HG02798 (cell line): ENCODE measurements at regions not wholly inside any gene's neighbourhood (a gene's known extent, or its start where the extent isn't known, plus 50 kb on each side); places are given as distances from the start of the nearest gene placed in this dataset.
A peak's percentile ranks its signal among the peaks of the same experiment; 100 is the strongest.
"Not testable (repeated sequence)": the region's sequence is repeated elsewhere in the genome, so short reads cannot be mapped to it uniquely, and the experiment has no call there.

Source experiments
- ATAC-seq: cut with Tn5 transposase; IDR thresholded peaks from one replicate; pipeline ENCODE4 v1.9.1; 2021; ENCODE audit warnings: mild to moderate bottlenecking; ENCODE audit not compliant: unreplicated experiment, poor library complexity

DNA sequence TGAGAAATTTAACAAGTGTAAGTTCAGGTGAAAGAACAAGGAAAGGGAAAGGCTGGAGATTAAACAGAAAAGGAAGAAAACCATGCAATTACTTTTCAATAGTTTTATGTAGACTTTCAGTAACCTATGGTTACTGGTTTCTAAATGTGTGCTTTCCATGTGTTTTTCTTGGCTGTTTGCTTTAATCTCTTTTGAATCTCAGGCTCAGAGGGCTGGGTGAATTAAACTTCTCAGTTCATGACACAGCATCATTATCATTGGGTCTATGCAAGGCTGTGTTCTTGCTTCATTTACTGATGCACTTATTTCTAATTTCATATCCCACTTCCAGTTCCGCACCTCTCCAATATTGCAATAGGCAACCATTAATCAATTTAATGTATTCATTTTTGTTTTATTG lies 266.5 kb upstream of the UGT8 start:
- no peak for ATAC-seq

DNA sequence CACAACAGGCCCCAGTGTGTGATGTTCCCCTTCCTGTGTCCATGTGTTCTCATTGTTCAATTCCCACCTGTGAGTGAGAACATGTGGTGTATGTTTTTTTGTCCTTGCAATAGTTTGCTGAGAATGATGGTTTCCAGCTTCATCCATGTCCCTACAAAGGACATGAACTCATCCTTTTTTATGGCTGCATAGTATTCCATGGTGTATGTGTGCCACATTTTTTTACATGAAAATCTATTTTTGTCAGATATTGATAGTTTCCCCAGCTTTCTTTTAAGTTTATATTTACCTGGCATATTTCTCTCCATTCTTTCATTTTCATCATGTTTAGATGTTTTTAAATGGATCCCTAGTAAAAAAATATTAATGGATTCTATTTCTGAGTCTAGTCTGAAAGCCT lies 264.2 kb upstream of the UGT8 start:
- ATAC-seq, result not testable (repeated sequence)

DNA sequence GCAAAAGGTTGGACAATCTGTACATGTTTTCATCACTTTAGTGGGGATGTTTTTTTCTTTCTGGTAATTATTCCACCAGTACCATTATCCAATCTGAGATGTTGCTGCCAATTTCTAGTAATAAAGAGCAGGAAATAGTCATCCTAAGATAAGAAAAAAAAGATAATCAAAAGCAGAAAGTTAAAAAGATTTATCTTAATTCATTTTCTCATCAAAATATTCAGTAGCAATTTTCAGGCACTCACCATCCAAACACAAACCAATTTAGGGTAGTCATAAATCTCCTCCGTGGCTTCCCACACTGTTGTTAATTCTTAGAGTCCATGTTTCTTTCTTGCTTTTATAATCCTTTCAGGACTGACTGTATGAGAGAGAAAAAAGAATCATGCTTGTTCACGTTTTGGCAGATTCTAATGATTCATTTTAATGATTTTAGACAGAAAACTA lies 263.7 kb upstream of the UGT8 start:
- no peak for ATAC-seq

DNA sequence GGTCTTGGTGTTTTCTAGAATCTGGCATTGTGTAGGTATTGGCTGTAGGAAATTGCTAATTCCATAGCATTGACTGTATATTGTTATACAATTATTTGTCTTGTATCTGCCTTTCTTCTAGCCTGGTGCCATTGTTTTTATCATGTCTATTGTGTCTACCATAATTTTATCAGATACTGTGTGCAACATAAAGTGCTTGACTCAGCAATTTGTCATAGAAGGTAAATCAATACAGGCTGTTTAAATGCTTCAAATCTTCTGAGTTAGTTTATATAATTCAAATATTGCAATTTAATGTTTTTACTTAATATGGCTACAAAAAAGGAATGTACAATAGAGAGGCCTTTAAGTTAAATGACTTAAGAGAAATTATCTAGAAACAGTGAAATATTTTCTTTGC lies 263.3 kb upstream of the UGT8 start:
- no peak for ATAC-seq

DNA sequence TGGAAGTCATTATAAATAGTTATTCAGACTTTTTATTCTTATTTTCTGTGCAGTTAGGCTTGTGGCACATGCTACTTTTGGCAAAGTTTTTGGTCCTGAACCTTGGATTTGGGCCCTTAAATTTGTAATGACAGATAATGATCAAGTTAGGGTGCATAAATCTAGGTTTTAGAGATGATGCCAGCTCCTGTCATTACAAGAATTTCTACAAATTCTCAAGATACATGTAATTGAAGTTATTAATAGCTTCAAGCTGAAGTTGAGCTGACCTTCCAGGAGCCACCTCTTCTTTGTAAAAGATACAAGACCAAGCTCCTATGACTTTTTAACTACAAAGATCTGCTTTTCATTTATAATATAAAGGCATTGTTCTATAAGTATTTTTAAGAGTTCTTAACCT lies 255.6 kb upstream of the UGT8 start:
- ATAC-seq, result no peak

DNA sequence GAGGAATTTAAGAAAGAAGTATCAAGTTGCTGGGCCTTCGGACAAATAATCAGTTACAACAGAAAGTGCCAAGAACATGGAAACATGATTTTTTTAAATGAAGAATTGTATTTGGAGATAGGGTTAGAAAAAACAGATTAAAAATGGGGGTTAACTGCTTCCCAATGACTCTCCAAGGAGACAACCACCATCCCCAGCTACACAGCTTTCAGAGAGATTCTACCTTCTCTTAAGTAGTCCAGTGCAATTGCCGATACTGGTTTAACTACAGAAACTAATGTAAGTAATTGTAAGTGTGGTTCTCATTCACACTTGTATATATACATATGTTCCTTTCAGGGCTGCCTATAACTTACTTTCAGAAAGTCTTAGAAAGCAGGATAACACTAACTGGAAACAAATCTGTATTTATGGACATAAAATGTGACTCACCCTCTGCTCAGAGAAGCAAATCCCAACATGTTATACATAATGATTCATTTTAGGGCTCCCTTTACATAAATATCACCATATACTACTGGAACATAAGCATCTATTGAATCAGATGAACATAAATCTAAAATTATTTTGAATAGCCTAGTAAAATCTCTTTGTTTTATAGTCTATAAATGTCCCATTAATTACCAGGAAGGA lies 248.9 kb upstream of the UGT8 start:
- ATAC-seq, result no peak

DNA sequence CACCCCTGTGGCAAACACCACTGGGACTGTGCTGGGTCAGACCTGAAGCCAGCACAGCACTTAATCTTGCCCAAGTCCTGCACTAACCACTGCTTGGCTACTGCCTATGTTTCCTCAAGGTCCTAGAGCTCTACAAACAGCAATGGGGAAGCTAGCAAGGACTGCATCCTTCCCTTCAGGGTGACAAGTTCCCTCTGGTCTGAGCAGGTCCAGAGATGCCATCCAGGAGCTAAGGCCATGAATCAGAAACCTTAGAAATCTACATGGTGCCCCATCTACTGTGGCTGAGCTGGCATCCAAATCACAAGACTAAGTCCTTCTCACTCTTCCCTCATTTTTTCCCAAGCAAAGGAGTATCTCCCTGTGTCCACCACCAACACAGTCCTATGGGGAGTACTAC lies 239.7 kb upstream of the UGT8 start:
- ATAC-seq, result no peak

DNA sequence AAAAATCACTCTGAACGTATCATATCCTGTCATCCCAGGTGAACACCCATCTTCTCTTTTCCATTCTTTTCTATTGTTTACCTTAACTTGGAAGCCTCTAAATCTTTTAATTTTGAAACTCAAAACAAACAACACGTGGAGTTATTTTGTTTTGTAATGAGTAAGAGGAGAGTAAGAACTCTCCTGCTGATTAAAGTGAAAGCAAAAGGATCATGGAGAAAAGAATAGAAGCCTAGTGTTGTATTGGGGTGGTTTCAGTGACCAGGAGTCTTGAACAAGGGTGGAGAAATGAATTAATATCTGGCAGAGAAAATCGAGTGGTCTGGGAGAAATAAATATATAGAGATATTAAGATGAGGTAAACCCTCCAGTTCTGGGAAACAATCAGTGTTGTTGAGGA lies 237.4 kb upstream of the UGT8 start:
- ATAC-seq, result no peak

DNA sequence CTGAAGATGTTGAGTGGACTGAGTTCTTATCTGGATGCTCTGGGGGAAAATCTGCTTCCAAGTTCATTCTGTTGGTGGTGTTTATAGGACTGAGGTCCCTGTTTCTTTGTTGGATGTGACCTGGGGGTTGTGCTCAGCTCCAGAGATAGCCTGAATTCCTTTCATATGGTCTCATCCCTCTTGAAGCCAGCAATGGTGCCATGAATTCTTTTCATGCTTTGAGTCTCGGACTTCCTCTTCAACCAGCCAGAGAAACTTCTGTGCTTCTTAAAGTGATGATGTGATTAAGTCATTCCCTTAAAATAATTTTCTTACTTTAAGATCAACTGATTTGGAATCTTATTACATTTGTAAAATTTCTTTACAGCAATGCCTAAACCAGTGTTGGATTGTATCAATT lies 233.8 kb upstream of the UGT8 start:
- ATAC-seq, result no peak

DNA sequence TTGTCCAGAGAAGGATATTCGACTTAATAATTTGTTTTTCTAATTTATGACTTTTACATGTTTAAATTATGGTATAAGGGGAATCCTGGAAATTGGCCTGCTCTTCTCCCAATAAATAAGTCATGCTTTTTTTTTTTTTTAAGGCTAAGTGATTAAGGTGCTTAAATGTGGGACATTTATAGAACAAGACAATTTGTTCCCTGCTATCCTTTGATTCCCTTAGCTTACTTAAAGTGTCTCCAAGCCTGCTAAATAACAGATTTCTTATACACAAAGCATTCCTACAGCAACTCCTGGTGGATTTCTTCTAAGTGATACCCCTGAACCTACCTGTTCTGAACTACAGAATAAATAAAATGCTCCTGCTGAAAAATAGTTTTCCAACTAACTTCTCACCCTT lies 233.0 kb upstream of the UGT8 start:
- ATAC-seq, result no peak

DNA sequence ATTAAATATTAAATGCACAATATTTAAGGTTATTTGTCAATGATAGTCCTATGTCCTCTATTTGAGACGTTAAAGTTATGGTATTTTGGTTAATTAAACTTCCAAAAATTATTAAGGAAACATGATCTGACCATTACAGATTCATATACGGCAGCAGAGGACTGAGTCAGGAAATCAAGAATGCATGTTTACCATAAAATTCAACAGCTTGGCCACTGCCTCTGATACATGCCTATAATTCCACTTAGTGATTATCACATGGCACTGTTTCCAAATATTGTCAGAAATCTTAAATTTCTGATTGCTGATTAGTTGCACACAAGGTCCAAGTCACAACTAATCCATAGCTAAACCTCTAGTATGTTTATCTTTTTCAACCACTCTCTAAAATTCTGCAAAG lies 232.2 kb upstream of the UGT8 start:
- ATAC-seq, result no peak

DNA sequence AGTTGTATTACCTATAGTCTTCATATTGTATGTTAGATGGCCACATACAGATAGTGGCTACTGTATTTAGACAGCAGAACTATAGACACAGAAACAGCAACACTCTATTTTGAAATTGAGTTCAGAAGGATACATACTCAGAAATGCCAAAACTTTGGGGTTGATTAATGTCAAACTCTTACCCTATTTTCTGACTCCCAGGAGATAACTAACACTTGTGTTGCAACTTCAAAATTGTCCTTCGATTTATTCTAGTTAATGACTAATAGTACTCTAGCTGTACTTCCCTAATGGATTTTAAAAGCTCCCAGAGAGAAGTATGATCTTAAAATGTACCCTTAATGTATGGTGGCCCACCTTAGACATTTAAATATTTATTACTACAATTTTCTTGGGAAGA lies 229.9 kb upstream of the UGT8 start:
- ATAC-seq, result no peak

DNA sequence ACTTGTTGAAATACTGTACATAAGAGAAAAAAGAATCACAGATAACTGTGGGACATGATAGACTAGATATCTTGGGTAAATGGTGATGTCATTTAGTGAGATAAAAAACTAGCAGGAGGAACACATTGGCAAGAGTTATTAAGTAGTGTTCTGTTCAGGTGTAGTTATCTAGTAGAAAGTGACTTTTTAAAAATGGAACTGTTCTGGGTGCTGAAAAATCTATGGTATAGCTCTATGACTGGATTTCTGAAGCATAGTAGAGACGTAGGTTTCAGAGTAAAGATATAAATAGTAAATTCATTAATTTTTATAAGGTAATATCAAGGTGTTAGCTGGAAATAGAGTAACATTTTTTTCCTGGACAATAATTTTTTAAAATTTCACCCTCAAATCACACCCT lies 225.1 kb upstream of the UGT8 start:
- ATAC-seq, result no peak

DNA sequence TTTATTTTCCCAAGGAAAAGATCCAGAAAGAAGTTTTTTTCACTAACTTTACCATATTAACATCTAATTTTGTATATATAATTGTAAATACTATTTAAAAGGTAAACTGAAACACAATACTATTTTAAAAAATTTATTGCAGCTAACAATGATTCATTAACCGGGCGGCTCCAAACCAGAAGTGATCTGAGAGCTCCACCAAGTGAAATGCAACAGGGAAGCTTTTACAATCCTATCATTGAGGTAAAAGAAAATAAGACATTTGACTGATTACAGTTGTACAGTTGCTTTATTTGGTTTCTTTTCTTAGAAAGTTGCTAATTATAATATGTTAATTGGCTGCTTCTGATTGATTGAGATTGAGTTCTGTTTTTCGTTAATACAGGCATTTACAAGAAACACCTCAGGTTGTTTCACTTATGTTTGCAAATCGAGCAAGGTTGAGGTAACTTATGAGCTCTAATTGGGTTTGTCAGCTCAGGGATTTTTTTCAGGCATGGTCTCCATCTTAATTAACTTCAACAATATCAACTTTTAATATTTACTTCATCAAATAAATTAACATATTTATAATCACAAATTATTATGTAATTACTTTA lies 220.2 kb upstream of the UGT8 start:
- ATAC-seq, result no peak

DNA sequence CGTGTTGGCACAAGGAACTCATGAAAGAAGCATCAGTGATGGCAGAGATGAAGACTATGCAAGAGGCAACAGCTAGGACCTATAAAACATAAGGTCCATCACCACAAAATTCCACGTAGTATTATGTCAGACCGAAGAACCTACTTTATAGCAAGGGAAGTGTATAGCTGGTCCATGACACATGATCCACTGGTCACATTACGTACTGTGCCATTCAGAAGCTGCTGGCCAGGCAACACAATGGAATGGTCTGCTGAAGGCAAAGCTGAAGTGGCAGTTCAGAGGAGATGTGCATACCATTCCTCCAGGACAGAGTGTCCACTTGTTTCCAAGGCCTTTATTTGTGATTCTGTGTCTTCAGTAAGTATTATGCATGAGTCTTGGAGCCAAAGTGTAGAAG lies 215.5 kb upstream of the UGT8 start:
- no peak for ATAC-seq

DNA sequence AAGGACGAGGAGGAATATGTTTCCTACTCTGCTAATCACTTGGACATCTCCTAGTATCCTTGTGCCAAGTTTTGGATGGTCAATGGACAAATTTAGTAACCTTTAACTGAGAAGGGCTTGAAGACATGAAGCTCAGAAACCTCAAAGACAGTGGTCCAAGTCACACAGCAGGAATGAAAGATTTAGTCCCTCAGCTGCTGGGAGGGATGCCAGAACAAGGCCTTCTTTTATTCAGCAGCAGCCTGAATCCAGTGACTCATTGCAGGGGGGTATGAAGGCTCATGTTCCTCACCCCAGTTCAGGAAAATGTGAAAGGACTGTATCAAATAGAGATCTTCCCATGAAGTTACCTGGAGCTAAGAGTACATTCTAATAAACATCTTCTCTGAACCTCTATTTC lies 214.9 kb upstream of the UGT8 start:
- ATAC-seq, result no peak

DNA sequence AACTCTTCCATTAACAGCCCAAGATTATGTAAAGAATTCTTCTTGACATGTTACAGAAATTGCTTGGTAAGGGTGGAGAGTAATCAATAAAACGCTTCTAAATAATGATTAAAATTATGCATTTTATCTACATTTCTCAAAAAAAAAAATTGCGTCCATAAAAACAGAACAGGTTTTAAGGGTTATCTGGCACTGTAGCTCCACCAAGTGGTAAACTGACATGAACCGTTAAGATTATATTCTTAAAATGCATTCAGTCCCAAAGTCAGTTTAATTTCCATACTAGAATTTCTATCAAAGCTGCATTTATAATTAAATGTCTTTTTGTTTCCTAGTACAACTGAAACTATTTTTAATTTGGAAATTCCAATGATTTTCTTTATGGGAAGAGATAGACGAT lies 214.0 kb upstream of the UGT8 start:
- no peak for ATAC-seq

DNA sequence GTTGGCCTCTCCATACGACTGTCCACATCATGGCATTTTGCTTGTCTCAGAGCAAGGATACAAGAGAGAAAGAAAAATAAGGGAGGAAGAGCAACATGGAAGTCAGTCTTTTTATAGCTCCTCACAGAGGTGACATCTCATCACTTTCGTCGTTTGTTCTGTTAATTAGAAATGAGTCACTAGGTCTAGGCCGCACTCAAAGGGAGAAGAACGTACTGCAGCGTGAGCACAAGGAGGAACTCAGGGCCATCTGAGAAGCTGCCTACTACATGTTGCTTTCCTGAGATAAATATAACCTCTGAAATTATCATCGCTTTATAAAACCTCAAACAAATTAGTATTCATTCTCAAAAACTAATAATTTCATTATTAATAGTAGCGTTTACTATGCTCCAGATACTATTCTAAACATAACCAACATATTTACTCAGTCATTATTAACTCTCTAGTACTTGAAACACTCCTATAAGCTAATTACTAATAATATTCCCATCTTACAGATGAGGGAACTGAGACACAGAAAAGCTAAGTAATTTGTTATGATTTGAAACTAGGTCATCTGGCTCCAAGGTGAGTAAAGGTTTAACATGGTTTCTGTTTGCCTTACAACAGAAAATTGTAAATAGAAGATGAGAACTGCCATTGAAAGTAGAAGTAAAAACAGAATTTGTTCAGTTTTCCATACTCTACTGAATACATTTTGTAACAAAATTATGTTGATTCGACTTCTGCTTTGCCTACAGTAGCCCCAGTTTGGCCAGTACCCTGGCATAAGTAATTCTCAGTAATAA lies 213.2 kb upstream of the UGT8 start:
- peak; percentile 30 for ATAC-seq

DNA sequence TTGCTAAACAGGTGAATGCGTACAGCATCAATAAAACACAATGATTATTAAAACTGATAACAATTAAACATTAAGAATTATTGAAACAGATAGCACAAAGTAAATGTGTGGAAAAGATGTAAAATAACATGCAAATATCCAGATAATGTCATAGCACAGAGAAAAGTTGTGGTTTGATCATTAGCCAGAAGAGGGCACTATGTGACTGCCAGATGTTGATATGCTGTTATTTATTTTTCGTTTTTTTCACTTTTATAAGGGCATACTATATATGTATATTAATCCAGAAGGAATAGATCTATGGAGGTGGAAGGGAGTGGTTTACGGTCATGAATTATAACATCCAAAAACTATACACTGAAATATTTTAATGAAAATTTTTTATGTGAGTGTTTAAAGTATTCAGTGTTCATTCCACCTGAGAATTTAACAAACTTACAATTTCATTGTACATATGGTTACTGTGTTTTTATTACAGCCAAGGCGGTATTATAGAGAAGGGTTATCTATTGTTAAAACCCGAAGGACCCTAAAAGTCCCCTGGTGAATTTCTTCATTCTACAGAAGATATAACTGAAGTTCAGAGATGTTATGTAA lies 211.9 kb upstream of the UGT8 start:
- peak; percentile 53 for ATAC-seq

DNA sequence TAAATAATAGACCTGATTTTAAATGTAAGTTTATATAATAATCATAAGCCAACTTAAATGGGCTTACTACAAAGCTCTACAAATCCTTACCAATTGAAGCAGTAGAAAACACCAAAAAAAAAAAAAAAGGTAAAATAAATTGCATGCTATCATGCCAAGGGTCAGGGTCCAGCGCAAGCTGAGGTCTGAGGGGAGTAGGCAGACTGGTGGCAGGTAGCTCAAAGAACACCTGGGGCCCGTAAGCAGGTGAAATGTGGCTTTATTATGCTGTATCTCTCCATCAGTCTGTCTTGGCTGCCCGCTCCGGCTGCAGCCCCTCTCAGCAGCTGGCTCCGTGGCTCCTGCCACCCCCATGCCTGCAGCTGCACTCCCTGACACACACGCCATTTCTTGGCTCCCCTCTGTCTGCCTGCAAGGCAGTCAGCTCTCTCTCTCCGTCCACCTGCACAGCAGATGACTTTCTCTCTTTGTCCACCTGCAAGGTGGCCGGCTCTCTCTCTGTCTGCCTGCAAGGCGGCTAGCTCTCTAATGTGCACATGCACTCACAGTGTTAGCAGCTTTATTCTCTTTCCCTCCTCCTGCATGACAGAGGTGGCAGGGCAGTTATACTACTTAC lies 209.4 kb upstream of the UGT8 start:
- ATAC-seq, result no peak
